ENCODE measurements at regions not wholly inside any gene's neighbourhood (a gene's known extent, or its start where the extent isn't known, plus 50 kb on each side); places are given as distances from the start of the nearest gene placed in this dataset.

DNA sequence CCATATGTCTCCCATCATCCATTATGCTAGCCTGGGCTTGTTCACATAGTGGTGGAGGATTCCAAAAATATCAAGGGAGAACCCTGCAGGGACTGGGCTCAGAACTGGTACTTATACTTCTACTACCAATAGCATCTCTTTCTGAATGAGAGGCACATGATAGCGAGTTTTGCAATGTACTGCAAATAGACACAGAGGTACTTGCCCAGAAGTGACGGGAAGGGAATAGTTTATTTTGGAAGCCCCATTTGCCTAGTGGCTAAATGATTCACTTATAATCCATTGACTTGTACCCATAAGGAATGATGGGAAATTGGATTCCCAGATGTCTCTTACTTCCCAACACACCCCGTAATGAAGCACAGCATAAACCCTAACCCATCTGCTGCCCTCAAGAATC is 124.8 kb upstream of the ERCC4 start:
- TF ChIP-seq CTCF (IDR thresholded peaks at IDR 0.05) (no peak), POLR2A (IDR thresholded peaks at IDR 0.05) (no peak)
